Fibroblast of pulmonary artery (primary cell): ENCODE measurements at regions not wholly inside any gene's neighbourhood (a gene's known extent, or its start where the extent isn't known, plus 50 kb on each side); places are given as distances from the start of the nearest gene placed in this dataset.

ENCODE experiments used
- DNase-seq: peaks from one replicate; pipeline ENCODE4 v3.0.0-alpha.2; 2010; ENCODE audit warnings: low read depth
- H3K4me3 ChIP-seq: replicated peaks from 2 replicates; pipeline ENCODE4 v1.5.1; 2011; ENCODE audit warnings: low read depth, mild to moderate bottlenecking, control low read depth, low read length, moderate library complexity
- TF ChIP-seq, protein P1 (sequence below): IDR thresholded peaks from 2 replicates; pipeline ENCODE4 v1.5.1; 2011; ENCODE audit warnings: mild to moderate bottlenecking, control low read depth, low read length, inconsistent platforms; ENCODE audit errors: missing control alignments

DNA sequence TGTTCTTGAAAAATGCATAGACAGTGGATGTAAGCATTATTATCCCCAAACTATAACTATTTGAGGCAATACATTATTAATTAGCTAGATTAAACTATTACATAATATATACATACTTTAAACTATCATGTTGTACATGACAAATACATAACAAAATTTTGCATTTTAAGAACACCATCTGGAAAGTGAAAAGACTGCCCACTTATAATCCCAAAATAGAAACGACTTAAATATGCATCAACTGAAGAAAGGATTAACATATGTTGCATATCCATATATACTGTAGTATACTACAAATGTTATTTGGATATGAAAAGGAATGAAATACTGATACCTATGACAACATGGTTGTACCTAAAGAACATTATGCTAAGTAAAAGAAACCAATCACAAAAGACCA lies 700.8 kb upstream of the SPRY2 start:
- DNase-seq, result no peak
- H3K4me3 ChIP-seq, result no peak overlapping the region
- TF ChIP-seq, protein P1, sequence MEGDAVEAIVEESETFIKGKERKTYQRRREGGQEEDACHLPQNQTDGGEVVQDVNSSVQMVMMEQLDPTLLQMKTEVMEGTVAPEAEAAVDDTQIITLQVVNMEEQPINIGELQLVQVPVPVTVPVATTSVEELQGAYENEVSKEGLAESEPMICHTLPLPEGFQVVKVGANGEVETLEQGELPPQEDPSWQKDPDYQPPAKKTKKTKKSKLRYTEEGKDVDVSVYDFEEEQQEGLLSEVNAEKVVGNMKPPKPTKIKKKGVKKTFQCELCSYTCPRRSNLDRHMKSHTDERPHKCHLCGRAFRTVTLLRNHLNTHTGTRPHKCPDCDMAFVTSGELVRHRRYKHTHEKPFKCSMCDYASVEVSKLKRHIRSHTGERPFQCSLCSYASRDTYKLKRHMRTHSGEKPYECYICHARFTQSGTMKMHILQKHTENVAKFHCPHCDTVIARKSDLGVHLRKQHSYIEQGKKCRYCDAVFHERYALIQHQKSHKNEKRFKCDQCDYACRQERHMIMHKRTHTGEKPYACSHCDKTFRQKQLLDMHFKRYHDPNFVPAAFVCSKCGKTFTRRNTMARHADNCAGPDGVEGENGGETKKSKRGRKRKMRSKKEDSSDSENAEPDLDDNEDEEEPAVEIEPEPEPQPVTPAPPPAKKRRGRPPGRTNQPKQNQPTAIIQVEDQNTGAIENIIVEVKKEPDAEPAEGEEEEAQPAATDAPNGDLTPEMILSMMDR, result no peak

DNA sequence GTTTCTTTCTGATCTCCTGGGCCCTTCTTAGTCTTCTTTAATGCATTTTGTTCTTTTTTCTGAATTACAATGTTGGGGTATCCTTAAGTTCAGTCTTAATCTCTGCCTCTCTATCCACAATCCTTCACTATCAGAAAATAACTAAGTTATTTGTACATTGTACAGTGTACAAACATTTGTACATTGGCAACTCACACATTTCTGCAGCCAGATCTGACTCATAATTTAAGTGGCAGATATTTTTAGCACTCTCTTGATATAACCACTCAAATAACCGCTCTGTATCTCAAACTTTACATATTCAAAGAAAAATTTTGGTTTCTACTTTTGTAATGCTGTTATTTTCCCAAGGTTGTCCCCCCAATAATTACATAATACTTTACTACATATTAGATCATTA lies 691.1 kb upstream of the SPRY2 start:
- H3K4me3 ChIP-seq, result no peak overlapping the region
- TF ChIP-seq, protein P1, result no peak
- peak; percentile 2 for DNase-seq

DNA sequence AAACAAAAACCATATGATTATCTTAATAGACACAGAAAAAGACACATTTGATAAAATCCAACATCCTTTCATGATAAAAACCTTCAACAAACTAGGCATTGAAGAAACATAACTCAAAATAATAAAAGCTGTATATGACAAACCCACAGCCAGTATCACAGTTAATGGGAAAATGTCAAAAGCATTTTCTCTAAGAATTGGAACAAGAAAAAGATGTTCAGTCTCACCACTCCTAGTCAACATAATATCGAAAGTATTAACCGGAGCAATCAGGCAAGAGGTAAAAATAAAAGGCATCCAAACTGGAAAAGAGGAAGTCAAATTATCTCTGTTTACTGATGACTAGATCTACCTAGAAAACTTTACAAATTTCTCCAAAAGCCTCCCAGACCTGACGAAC lies 684.2 kb upstream of the SPRY2 start:
- H3K4me3 ChIP-seq, result no peak overlapping the region
- DNase-seq, result no peak
- TF ChIP-seq, protein P1, result no peak

DNA sequence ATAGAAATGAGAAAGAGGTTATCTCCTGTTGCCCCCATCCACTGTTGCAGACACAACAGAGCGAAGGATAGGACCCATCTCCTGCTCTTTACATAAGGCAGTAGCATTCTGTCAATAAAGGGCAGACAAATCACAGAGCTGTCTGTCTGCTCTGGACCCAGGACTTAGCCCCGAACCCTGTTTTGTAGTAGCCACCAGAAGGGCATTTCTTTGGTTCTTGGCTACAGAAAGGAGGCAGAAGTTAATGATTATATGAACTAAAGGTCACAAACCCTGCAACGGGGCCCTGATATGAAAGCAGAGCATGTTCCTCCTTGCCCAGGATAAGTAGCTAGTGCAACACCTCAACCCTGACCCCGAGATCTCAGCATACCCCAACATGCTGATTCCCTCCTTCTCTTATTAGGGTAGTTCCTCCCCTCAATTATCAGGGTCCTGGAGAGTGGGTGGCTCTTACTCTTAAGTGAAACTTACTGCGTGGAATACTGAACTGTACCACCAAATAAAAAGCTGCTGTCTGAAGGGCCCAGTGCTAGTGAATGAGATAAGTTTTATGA lies 680.4 kb upstream of the SPRY2 start:
- H3K4me3 ChIP-seq, result no peak overlapping the region
- TF ChIP-seq, protein P1, result no peak
- DNase-seq, result no peak

DNA sequence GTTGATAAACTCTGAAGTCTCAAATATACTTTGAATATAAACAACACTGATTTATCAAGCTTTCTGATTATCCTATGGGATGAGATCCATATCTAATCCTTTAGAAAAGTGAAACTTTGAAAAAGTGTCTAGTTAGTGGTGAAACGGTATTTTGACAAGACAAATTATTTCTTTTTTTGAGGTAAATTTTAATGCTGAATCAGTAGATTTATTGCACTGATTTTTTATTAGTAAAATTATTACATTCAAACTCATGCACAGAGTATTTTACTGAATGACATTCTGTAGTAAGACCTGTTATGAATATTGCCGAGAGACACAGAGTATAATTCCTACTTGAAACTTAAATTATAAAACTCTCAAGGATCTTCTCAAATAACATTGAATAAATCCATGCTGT lies 679.1 kb upstream of the SPRY2 start:
- DNase-seq, result no peak
- TF ChIP-seq, protein P1, result no peak

DNA sequence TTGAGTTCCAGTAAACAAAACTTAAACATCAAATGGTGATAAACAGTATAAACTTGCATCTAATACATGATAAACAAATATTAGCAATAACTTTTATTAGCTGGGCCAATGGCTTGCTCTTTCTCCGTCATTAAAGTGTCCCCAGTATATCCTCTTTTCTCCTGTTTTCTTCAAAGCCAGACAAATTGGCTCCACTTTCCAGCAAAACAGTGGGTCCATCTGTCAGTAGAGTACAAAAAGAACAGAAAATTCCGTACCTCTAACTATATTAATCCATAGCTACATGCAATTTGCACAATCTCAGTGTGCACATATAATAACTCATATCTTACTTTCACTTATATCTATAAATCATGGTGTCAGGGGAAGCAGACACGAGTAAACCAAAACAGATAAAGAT lies 678.0 kb upstream of the SPRY2 start:
- no peak for DNase-seq
- H3K4me3 ChIP-seq, result no peak overlapping the region
- TF ChIP-seq, protein P1, result no peak

More for the DNA sequence above, 679.1 kb upstream of the SPRY2 start:
- H3K4me3 ChIP-seq, result no peak overlapping the region

DNA sequence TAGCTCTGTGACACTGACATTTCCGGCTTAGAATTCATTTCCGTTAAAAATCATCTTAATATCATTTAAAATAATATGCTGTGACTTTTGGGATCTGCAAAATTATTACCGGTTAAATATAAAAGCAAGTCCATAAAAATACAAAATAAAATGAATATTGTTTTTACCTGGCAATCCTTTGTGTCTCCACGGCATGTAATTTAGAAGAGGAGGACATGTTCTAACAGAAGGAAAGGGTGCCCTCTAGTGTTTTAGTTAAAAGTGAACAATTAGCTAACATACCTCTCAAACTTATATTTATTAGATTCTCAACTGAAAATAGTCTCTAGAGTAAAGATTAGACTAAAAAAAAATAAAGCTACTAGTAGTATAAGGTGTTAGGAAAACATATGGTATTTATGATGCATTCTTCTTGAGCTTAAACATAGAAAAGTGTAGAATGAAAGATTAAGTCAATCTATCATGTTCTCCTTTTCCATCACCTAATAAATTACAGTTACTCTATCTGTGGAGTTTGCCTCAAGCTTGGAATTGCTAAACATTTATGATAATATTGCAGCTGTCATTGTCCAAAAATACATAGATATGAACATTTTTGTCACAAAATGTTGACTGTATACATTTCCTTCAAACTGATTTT lies 676.7 kb upstream of the SPRY2 start:
- DNase-seq, result peak; percentile 81
- H3K4me3 ChIP-seq, result no peak overlapping the region
- TF ChIP-seq, protein P1, result peak; percentile 52
